Omental fat pad (tissue), 3 donors: ENCODE measurements at regions not wholly inside any gene's neighbourhood (a gene's known extent, or its start where the extent isn't known, plus 50 kb on each side); places are given as distances from the start of the nearest gene placed in this dataset. TPM values are rescaled to one million over a fixed set of nuclear protein-coding genes. Genes with fewer than 3 reads are reported as not detected.
"Not testable (repeated sequence)": the region's sequence is repeated elsewhere in the genome, so short reads cannot be mapped to it uniquely, and the experiment has no call there.

Source experiments
- ATAC-seq: fragments of 150-250 bp; one replicate; pipeline ENCODE4 v1.9.1; 2016; ENCODE audit warnings: mild to moderate bottlenecking, moderate library complexity; ENCODE audit not compliant: low FRiP score
- DNase-seq: peaks from one replicate; pipeline ENCODE4 v3.0.0-alpha.2; 2019; ENCODE audit warnings: low spot score
- small RNA-seq: library from RNA; depleted of rRNA; stranded (forward); fragments of <200 nt; gene quantifications from one replicate; pipeline ENCODE3, GENCODE V24; 2016
- TF ChIP-seq, protein P1 (sequence below), 3 donors: fragments of 450-650 bp; IDR thresholded peaks; one replicate each; pipeline ENCODE4 v1.5.1; 2016 to 2017; ENCODE audit warnings: antibody characterized with exemption in 3 of 3, mild to moderate bottlenecking in 3 of 3, moderate library complexity in 2 of 3

DNA sequence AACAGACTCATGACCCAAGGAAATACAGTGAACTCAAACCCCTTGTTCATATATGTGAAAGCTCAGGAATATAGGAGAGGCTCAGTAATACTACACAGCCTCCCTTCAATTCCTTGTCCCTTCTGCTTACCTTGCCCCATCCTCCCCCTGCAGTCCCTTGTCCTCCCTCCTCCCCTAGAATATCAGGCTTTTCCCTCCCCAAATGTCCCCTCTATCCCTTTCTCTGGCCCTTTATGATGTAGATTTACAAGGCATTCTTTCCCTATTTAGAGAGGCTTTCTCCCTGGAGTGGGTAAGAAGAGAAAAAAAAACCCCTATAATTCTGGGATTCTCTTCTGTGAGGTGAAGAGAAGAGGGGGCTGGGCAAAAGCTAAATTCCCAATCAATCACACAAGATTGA is 64.9 kb upstream of the KBTBD8 start:
- DNase-seq (no peak), ATAC-seq (no peak)
- TF ChIP-seq, protein P1, sequence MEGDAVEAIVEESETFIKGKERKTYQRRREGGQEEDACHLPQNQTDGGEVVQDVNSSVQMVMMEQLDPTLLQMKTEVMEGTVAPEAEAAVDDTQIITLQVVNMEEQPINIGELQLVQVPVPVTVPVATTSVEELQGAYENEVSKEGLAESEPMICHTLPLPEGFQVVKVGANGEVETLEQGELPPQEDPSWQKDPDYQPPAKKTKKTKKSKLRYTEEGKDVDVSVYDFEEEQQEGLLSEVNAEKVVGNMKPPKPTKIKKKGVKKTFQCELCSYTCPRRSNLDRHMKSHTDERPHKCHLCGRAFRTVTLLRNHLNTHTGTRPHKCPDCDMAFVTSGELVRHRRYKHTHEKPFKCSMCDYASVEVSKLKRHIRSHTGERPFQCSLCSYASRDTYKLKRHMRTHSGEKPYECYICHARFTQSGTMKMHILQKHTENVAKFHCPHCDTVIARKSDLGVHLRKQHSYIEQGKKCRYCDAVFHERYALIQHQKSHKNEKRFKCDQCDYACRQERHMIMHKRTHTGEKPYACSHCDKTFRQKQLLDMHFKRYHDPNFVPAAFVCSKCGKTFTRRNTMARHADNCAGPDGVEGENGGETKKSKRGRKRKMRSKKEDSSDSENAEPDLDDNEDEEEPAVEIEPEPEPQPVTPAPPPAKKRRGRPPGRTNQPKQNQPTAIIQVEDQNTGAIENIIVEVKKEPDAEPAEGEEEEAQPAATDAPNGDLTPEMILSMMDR (IDR thresholded peaks at IDR 0.05): no peak

DNA sequence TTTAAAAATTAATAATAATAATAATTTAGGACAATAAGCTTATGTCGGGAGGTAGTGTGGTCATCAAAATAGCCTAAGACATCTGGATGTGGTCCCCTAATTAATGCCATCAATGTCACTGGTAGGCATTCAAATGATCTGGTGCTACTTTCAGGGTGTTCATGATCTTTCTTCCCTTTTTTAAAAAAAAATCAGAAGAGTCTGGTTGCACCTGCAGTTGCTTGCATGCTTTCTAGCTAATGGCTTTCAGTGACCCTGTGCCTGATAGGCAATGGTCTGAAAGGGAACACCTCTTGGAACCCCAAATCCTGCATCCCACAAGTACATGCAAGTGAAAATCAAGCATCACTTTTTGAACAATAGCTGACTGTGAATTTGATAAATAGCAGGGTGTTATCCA is 64.1 kb upstream of the KBTBD8 start:
- TF ChIP-seq, protein P1 (IDR thresholded peaks at IDR 0.05): no peak
- ATAC-seq (no peak), DNase-seq (no peak)

DNA sequence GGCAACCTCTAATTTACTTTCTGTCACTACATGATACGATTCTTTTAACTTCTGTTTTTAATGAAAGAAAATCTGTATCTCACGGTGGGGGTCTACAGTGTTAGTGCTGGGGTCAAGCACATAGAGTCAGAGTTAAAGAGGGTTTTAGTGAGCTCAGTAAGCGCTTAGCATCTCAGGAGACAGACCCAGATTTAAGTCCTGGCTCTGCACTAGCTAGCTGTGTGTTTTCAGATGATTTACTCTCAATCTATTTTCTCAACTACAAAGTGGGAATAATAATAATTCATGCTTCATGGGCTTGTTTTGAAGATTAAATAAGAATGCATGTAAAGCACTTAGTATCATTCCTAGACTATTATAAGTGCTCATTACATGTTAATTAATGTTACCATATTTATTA is 63.4 kb upstream of the KBTBD8 start:
- ATAC-seq: no peak
- no peak for DNase-seq
- TF ChIP-seq, protein P1 (IDR thresholded peaks at IDR 0.05): no peak

DNA sequence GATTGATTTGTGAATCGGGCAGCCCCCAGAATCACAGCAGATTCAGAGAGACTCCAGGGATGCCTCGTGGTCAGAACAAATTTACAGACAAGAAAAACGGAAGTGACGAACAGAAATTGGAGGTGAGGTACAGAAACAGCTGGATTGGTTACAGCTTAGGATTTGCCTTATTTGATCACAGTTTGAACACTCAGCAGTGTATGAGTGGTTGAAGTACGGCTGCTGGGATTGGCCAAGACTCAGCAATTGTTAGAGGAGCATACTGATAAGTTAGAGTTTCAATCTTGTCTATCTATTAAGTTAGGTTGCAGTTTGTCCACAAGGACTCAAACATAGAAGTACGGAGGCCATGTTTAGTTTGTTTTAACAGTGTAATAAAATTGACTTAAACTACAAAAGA is 61.1 kb upstream of the KBTBD8 start:
- not testable (repeated sequence) for DNase-seq, ATAC-seq

DNA sequence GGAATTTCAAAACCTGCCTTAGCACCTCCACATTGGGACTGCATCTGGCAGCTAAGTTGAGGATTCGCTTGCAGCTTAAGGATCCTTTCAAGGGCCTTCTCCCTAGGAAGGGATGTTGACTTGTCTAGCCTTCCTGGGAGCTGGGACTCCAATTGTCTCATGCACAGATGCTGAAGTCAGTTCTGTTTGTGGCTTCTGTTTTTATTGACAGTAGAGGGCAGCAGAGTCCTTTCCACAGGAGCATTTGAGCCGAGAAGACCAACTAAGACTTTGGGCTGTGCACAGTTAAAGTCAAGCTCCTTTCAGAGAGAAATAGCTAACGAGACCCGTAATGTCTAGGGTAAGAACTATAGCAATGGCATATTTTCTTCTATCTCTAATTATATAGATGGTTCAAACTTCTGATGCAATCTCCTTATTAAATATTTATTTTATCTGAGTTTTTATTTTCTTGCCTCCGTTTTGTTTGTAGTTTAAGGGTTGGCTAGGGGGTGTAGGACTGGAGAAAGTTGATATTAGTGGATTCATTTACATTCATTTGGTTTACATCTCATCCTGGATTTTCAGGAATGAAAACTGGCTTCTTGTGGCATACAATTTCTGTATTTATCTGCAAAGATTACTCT is 59.7 kb upstream of the KBTBD8 start:
- no peak for ATAC-seq
- TF ChIP-seq, protein P1 (IDR thresholded peaks at IDR 0.05): no peak

DNA sequence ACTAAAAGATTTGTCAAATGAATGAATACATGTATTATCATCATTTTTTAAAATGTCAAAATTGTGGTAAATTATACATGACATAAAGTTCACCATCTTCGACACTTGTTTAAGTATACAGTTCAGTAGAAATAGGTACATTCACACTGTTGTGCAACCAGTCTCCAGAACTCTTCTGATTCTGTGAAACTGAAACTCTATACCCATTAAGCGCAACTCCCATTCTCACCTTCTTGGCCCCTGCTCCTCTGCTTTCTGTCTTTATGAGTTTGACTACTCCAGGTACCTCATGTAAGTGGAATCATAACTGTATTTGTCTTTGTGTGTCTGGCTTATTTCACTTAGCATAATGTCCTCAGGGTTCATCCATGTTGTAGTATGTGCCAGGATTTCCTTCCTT is 50.1 kb upstream of the KBTBD8 start:
- no peak for DNase-seq
- TF ChIP-seq, protein P1 (IDR thresholded peaks at IDR 0.05): no peak
- no peak for ATAC-seq

More for the DNA sequence above, 59.7 kb upstream of the KBTBD8 start:
- DNase-seq: no peak

Small RNA genes in the stretch of these regions (small RNA-seq; reads per million reads assigned to genes)
- not detected for gene RPL21P41
